ENCODE measurements at regions not wholly inside any gene's neighbourhood (a gene's known extent, or its start where the extent isn't known, plus 50 kb on each side); places are given as distances from the start of the nearest gene placed in this dataset.

DNA sequence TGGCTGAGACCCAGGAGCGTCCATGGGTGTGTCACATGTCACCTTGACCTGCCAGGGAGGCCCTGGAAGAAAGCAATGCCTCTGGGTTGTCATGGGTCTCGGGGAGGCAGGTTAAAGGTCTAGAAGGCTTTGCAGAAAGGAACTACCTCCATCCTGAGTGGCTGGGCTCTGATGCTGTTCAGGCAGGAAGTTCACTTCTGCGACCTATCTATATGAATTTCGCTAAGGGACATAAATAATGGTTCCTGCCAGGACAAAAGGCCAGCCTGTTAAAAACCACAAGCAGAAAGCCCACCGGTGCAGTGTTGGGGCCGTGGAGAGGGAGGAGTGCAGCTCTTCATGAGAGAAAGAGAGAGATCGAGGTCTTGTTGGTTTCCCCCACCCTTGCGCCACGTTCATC is 182.9 kb downstream of the PTPN20 start:
- TF ChIP-seq, protein P1, sequence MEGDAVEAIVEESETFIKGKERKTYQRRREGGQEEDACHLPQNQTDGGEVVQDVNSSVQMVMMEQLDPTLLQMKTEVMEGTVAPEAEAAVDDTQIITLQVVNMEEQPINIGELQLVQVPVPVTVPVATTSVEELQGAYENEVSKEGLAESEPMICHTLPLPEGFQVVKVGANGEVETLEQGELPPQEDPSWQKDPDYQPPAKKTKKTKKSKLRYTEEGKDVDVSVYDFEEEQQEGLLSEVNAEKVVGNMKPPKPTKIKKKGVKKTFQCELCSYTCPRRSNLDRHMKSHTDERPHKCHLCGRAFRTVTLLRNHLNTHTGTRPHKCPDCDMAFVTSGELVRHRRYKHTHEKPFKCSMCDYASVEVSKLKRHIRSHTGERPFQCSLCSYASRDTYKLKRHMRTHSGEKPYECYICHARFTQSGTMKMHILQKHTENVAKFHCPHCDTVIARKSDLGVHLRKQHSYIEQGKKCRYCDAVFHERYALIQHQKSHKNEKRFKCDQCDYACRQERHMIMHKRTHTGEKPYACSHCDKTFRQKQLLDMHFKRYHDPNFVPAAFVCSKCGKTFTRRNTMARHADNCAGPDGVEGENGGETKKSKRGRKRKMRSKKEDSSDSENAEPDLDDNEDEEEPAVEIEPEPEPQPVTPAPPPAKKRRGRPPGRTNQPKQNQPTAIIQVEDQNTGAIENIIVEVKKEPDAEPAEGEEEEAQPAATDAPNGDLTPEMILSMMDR (IDR thresholded peaks at IDR 0.05) = no peak
- TF ChIP-seq POLR2A (IDR thresholded peaks at IDR 0.05) = no peak

All from sigmoid colon (tissue), 3 donors.